ENCODE measurements at regions not wholly inside any gene's neighbourhood (a gene's known extent, or its start where the extent isn't known, plus 50 kb on each side); places are given as distances from the start of the nearest gene placed in this dataset.
"Not testable (repeated sequence)": the region's sequence is repeated elsewhere in the genome, so short reads cannot be mapped to it uniquely, and the experiment has no call there.

DNA sequence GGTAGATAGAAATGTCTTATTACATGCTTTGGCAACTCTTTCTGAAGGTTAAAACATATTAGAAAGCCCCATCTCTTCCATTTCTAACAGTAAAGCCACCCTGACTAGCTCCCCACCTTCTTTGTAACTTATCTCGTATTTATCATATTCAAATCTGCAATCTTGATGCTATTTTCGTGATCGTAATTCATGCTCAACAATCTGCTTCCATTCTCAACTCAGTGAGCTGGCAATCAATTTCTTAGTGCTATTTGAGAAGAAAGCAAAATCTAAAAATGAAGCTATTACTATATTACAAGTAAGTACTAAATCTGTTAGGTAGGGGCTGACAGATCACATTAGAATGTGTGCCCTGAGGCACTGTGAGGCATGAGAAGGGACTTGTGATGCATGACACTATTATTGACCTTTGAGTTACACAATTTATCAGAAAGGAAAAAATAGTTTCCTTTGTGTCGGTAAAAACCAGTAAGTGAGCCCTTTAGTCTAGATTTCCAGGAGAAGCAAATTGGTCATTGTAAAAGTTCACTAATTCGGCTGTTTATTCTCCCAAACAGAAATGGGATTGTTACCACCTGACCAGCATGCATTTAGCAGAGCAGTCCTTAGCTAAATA is 379.7 kb upstream of the CNTN6 start:
- Mint-ChIP-seq H3K27me3 (no peaks in the 10 kb centered on the region), H3K4me1 (no peaks in the 10 kb centered on the region), H3K4me3 (no peak overlapping the region), H3K9me3 (peaks cover 0 to 22% (median 6%) of the 10 kb centered on the region in 9 donors), H3K27ac (no peak overlapping the region), H3K36me3 (no peaks in the 10 kb centered on the region)
- no peak for DNase-seq
- no peak for ATAC-seq
- POLR2A ChIA-PET: no interaction called here

DNA sequence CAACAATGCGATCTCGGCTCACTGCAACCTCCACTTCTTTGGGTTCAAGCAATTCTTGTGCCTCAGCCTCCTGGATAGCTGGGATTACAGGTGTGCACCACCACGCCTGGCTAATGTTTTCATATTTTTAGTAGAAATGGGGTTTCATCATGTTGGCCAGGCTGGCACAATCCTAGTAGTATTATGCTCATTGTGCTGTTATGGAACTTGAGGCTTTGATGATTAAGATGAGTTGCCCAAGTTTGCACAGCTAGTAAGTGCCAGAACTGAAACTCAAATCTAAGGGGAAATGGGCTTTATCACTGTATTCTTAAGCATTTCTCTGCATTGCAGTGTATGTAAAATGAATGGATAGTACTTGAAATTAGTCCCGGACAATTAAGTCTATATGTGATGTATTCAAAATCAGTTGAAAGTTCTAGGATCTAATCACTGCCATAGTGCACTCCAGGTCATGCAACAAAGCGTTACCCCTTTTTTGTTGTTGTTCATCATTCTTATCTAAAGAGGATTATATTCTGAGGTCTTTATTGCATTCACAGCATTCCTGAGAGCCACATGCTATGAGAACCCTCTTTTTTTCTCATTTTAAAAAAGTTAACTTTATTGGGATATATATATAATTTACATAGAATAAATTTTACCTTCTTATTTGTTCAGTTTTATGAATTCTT is 378.7 kb upstream of the CNTN6 start:
- Mint-ChIP-seq H3K9me3 (peaks cover 0 to 30% (median 11%) of the 10 kb centered on the region in 9 donors), H3K4me3 (no peak overlapping the region), H3K27me3 (no peaks in the 10 kb centered on the region), H3K36me3 (no peaks in the 10 kb centered on the region), H3K4me1 (no peaks in the 10 kb centered on the region), H3K27ac (no peak overlapping the region)
- POLR2A ChIA-PET: no interaction called here
- DNase-seq: no peak
- no peak for ATAC-seq

- Mint-ChIP-seq H3K4me3 (no peak overlapping the region), H3K27me3 (peaks cover 0 to 1% (median 0%) of the 10 kb centered on the region in 5 donors), H3K9me3 (peaks cover 0 to 27% (median 9%) of the 10 kb centered on the region in 9 donors), H3K36me3 (no peaks in the 10 kb centered on the region), H3K27ac (no peak overlapping the region), H3K4me1 (no peaks in the 10 kb centered on the region)
- DNase-seq (no peak), ATAC-seq (no peak)
- POLR2A ChIA-PET: no interaction called here
Measured at GRCh38 chr3:721086-721485, 371.7 kb upstream of the CNTN6 start.

- POLR2A ChIA-PET: no interaction called here
- H3K36me3 Mint-ChIP-seq: no peaks in the 10 kb centered on the region
- DNase-seq (no peak), ATAC-seq (no peak)
- no peaks in the 10 kb centered on the region for H3K27me3 Mint-ChIP-seq
- no peaks in the 10 kb centered on the region for H3K4me1 Mint-ChIP-seq
- H3K9me3 Mint-ChIP-seq: peaks cover 0 to 22% (median 5%) of the 10 kb centered on the region in 9 donors
- H3K27ac Mint-ChIP-seq: no peak overlapping the region
- no peak overlapping the region for H3K4me3 Mint-ChIP-seq
Measured at GRCh38 chr3:732326-732928, 360.4 kb upstream of the CNTN6 start.

DNA sequence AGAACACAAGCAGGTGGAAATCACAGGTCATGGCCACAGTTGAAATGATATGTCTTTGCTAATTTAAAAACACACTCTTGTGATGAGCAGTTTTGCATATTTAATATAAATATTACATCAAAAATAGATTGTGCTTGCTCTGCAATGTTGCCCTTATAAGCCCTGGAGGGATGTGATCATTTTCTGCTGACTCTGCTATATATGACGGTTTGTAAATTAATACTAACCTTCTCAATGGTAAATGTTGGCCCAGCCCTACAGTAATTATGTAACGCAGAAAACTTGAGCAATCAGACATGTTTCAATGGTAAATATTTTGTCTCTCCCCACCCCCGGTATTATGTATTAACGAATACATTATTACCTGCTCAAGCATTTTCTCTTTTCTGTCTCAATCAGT is 359.5 kb upstream of the CNTN6 start:
- Mint-ChIP-seq H3K4me1 (no peaks in the 10 kb centered on the region), H3K27ac (no peak overlapping the region), H3K36me3 (no peaks in the 10 kb centered on the region), H3K27me3 (no peaks in the 10 kb centered on the region), H3K4me3 (no peak overlapping the region), H3K9me3 (peaks cover 0 to 24% (median 6%) of the 10 kb centered on the region in 9 donors)
- POLR2A ChIA-PET: no interaction called here
- no peak for DNase-seq
- ATAC-seq: no peak

DNA sequence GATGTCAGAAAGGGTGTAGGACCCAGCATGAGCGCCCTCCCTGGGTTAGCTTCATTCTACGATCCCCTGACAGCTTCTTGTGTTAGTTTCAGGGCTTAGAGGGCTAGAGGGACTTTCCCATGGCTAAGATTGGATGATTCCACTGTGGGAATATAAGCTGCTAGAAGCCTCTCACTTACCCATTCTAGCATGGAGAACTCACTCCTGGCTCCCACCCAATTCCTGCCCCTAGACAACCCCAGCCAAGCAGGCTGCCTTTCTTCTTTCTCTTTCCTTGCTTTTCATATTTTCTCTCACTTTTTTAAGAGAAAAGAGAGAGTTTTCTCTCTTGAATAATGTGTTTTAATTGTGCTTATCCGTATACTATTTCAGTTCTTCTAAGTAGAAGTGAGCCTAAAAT is 335.1 kb upstream of the CNTN6 start:
- Mint-ChIP-seq H3K4me3 (no peak overlapping the region), H3K4me1 (no peaks in the 10 kb centered on the region), H3K27me3 (no peaks in the 10 kb centered on the region), H3K9me3 (peaks cover 0 to 34% (median 13%) of the 10 kb centered on the region in 9 donors), H3K27ac (no peak overlapping the region), H3K36me3 (no peaks in the 10 kb centered on the region)
- ATAC-seq (no peak), DNase-seq (no peak)
- POLR2A ChIA-PET: no interaction called here

DNA sequence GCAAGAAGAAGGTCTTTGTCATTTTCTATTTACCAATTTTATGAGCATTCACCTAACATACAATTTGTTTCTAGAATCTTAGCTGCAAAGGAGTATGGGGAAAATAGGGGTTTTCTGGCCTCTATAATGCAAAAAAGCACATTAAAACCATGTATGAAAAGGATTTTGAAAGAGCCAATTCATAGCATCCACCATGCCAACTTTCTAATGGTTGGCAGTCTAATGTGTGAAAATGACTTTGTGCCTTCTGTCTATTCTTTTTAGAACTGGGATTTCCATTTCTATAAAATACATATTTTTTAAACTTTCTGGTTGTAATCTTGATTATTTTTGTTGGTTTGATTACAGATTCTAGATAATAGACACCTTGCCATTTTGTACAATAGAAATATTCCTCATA is 333.7 kb upstream of the CNTN6 start:
- Mint-ChIP-seq H3K27me3 (no peaks in the 10 kb centered on the region), H3K9me3 (peaks cover 2 to 26% (median 11%) of the 10 kb centered on the region in 9 donors), H3K36me3 (no peaks in the 10 kb centered on the region), H3K4me1 (no peaks in the 10 kb centered on the region), H3K27ac (no peak overlapping the region), H3K4me3 (no peak overlapping the region)
- POLR2A ChIA-PET: no interaction called here
- DNase-seq (no peak), ATAC-seq (no peak)

- H3K36me3 Mint-ChIP-seq, H3K27ac Mint-ChIP-seq, DNase-seq, H3K27me3 Mint-ChIP-seq, ATAC-seq, H3K4me3 Mint-ChIP-seq, H3K4me1 Mint-ChIP-seq, POLR2A ChIA-PET: not testable (repeated sequence)
- H3K9me3 Mint-ChIP-seq: peaks cover 0 to 33% (median 10%) of the 10 kb centered on the region in 9 donors
Measured at GRCh38 chr3:773433-773832, 319.4 kb upstream of the CNTN6 start.

DNA sequence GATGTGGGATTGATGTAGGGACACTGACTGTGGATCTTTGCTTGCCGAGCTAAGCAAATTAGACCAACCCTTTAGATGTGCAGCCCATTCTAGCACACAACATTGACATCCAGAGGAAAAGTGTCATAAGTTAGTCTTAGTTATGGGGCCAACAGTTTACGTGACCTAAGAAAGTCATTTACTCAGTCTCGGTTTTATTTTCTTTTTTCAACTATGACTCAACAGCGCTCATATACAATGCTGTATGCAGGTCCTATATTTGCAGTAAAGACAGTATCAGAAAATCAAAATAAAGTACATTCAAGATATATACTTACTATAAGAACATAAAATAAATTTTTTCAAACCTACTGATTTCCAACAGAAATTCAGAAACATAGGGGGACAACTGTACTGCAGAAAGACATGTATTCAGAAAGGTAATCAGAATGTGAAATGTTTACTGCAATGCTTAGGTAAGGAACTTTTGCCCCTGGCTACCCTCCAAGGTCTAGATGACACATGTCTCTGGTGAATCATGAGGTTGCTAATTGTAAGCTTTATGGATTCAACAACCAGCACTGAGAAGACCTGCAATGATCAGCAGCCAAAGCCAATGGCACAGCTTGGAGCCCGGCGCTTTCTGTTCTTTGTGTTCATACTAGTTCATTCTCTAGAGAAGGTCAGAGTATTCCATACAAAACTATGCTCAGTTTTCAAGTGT is 317.5 kb upstream of the CNTN6 start:
- Mint-ChIP-seq H3K4me3 (no peak overlapping the region), H3K4me1 (no peaks in the 10 kb centered on the region), H3K9me3 (peaks cover 0 to 28% (median 10%) of the 10 kb centered on the region in 9 donors), H3K27me3 (no peaks in the 10 kb centered on the region), H3K36me3 (no peaks in the 10 kb centered on the region), H3K27ac (no peak overlapping the region)
- POLR2A ChIA-PET: no interaction called here
- DNase-seq (no peak), ATAC-seq (no peak)

- POLR2A ChIA-PET: no interaction called here
- H3K4me3 Mint-ChIP-seq: no peak overlapping the region
- ATAC-seq (no peak), DNase-seq (no peak)
- no peaks in the 10 kb centered on the region for H3K27me3 Mint-ChIP-seq
- H3K4me1 Mint-ChIP-seq: no peaks in the 10 kb centered on the region
- no peak overlapping the region for H3K27ac Mint-ChIP-seq
- H3K9me3 Mint-ChIP-seq: peaks cover 2 to 37% (median 5%) of the 10 kb centered on the region in 9 donors
- no peaks in the 10 kb centered on the region for H3K36me3 Mint-ChIP-seq
Measured at GRCh38 chr3:780505-780904, 312.3 kb upstream of the CNTN6 start.

GRCh38 chr3:791442-791841 is 301.4 kb upstream of the CNTN6 start:
- POLR2A ChIA-PET: no interaction called here
- H3K36me3 Mint-ChIP-seq: no peaks in the 10 kb centered on the region
- H3K4me3 Mint-ChIP-seq: no peak overlapping the region
- no peak overlapping the region for H3K27ac Mint-ChIP-seq
- DNase-seq: no peak
- no peak for ATAC-seq
- H3K27me3 Mint-ChIP-seq: no peaks in the 10 kb centered on the region
- H3K9me3 Mint-ChIP-seq: peaks cover 0 to 12% (median under 1%) of the 10 kb centered on the region in 9 donors
- H3K4me1 Mint-ChIP-seq: no peaks in the 10 kb centered on the region

- Mint-ChIP-seq H3K4me1 (no peaks in the 10 kb centered on the region), H3K36me3 (no peaks in the 10 kb centered on the region), H3K27me3 (no peaks in the 10 kb centered on the region), H3K9me3 (peaks cover 0 to 11% (median 0%) of the 10 kb centered on the region in 9 donors), H3K4me3 (no peak overlapping the region), H3K27ac (no peak overlapping the region)
- POLR2A ChIA-PET: no interaction called here
- ATAC-seq: no peak
- DNase-seq: no peak
Measured at GRCh38 chr3:792630-793029, 300.2 kb upstream of the CNTN6 start.

DNA sequence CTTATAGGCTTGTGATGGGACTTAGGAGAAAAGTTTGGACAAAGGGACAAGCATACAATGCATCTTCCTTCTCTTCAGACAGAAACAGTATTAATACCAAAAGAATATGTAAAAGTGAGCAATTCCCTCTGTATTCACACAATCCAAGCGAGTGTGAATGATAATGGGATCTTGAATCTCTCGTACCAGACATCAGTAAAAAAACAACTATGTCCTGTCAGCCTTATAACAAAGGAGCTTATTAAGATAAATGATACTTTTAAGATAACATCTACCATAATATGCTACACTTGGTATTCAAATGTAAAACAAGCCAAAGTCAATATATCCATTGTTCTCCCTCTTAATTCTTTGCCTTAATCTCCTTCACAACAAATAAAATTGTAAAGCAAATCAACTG is 288.6 kb upstream of the CNTN6 start:
- H3K4me1 Mint-ChIP-seq: no peaks in the 10 kb centered on the region
- no peaks in the 10 kb centered on the region for H3K27me3 Mint-ChIP-seq
- ATAC-seq: no peak
- POLR2A ChIA-PET: no interaction called here
- H3K36me3 Mint-ChIP-seq: peaks cover 0 to under 1% (median 0%) of the 10 kb centered on the region in 3 donors
- no peak overlapping the region for H3K4me3 Mint-ChIP-seq
- no peak overlapping the region for H3K27ac Mint-ChIP-seq
- H3K9me3 Mint-ChIP-seq: peaks cover 0 to 9% (median 2%) of the 10 kb centered on the region in 9 donors
- no peak for DNase-seq

Measured in naive thymus-derived CD8-positive, alpha-beta T cell (primary cell).